ENCODE measurements at regions not wholly inside any gene's neighbourhood (a gene's known extent, or its start where the extent isn't known, plus 50 kb on each side); places are given as distances from the start of the nearest gene placed in this dataset.

DNA sequence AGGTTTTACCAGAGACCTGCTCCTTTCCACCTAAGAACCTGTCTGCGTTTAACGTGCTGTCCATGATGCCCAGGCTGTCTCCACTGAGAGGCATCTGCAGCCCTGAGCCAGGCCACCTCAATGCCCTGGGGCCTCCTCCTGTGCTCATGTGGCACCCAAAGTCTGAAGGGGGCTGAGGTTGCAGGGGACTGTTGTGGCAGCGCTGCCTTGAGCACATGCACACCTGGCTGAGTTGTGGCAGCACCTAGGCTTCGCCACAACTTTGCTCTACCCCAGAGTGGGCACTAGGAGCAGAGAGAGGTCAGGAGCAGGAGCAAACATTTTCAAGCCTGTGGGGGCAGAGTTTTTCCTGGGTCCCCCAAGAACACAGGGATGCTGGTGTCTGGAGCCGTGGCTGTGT, 1527.1 kb downstream of the PLA2G4A start:
- TF ChIP-seq, protein P1, sequence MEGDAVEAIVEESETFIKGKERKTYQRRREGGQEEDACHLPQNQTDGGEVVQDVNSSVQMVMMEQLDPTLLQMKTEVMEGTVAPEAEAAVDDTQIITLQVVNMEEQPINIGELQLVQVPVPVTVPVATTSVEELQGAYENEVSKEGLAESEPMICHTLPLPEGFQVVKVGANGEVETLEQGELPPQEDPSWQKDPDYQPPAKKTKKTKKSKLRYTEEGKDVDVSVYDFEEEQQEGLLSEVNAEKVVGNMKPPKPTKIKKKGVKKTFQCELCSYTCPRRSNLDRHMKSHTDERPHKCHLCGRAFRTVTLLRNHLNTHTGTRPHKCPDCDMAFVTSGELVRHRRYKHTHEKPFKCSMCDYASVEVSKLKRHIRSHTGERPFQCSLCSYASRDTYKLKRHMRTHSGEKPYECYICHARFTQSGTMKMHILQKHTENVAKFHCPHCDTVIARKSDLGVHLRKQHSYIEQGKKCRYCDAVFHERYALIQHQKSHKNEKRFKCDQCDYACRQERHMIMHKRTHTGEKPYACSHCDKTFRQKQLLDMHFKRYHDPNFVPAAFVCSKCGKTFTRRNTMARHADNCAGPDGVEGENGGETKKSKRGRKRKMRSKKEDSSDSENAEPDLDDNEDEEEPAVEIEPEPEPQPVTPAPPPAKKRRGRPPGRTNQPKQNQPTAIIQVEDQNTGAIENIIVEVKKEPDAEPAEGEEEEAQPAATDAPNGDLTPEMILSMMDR (IDR thresholded peaks at IDR 0.05), result no peak
- no peak for TF ChIP-seq POLR2A (IDR thresholded peaks at IDR 0.05)
